GM23338 (cell line): ENCODE measurements at regions not wholly inside any gene's neighbourhood (a gene's known extent, or its start where the extent isn't known, plus 50 kb on each side); places are given as distances from the start of the nearest gene placed in this dataset.

Experiments
- CTCF ChIP-seq, 2 experiments: fragments of 200-600 bp in 1 of 2; sonication (generic) in 1 of 2; conservative IDR thresholded peaks; 2 replicates each; pipeline versions ENCODE4 v1.5.1 to v1.6.1; 2016 to 2017; ENCODE audit warnings: antibody characterized with exemption in 2 of 2, low read depth in 2 of 2, mild to moderate bottlenecking in 2 of 2, moderate library complexity in 1 of 2
- EZH2 ChIP-seq: fragments of 200-600 bp; sonication (generic); IDR thresholded peaks from one replicate; pipeline ENCODE4 v1.8.0; 2017; ENCODE audit warnings: antibody characterized with exemption, mild to moderate bottlenecking, low read depth; ENCODE audit not compliant: unreplicated experiment
- POLR2AphosphoS5 ChIP-seq: IDR thresholded peaks from 2 replicates; pipeline ENCODE4 v1.6.1; 2016; ENCODE audit warnings: antibody characterized with exemption, low read depth
- REST ChIP-seq: IDR thresholded peaks from one replicate; pipeline ENCODE4 v1.6.1; 2018; ENCODE audit warnings: antibody characterized with exemption; ENCODE audit not compliant: unreplicated experiment

- TF ChIP-seq CTCF (conservative IDR thresholded peaks at IDR 0.05; ENCODE audit: low read depth in 2 of 2): no peak
- no peak for TF ChIP-seq POLR2AphosphoS5
- no peak for TF ChIP-seq REST
- TF ChIP-seq EZH2: no peak
These were observed 262.7 kb upstream of the THSD7B start for GRCh38 chr2:136502660-136503059.
